ENCODE measurements at regions not wholly inside any gene's neighbourhood (a gene's known extent, or its start where the extent isn't known, plus 50 kb on each side); places are given as distances from the start of the nearest gene placed in this dataset.
"Not testable (repeated sequence)": the region's sequence is repeated elsewhere in the genome, so short reads cannot be mapped to it uniquely, and the experiment has no call there.

DNA sequence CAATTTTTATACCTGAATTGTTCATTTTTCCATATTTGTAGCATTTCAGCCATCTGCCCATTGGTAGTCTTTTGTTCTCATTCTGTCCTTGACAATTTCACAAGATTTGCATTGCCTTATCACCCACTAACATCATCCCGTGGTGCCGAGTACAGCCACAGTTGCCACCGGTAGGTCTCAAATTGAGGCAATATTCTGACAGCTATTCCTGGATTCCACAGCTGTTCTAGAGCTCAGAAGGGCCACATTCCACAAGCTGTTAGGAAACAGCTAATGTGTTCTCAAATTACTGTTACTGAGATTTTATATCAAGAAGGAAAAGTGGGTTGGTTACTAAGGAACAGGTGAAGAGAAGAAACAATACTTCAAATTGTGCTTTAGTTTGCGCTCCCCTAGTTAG lies 178.8 kb downstream of the RPRM start:
- no peak for DNase-seq

DNA sequence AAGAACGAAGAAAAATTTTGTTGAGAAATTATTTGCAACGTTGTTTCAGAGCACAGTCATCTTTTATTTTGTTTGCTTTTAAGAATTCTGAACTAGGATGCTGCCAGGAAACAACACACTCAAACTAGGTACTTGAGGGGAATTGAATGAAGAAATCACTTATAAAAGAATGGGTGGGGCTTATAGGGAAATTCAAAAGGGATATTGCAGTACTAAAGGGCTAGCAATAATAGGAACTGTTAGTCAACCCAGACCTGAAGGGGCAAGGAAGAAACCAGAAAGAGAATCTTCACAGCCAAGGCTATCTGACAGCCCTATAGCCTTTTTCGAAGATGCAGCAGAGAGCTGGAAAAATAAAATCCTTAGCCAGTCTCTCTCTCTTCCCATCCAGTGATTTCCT lies 179.3 kb downstream of the RPRM start:
- no peak for DNase-seq

DNA sequence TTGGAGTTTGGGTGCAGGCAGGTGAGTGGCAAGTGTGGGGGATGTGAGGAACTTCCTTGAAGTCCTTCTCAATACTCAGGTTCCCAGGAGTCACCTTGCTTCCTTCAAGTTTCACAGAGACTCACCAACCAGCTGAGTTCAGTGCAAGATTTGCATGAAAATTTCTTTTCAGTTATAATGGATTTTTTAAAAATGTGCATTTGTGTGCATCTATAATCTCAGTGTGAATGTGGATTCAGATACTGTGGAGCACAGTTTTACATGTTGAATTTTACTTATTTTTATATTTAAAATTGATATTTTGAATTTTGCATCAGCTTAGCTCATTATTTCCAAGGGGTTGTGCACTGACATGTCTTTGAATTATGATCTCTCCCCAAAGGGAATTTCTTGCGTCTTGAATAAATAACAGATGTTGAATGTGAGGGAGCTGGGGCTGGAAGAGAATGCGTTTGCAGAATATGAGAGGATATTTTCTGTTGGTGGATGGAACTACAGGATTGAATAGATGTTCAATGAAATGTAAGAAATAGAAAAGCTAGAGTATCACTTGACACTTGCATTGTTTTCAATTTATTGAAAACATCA lies 184.3 kb downstream of the RPRM start:
- DNase-seq, result no peak

DNA sequence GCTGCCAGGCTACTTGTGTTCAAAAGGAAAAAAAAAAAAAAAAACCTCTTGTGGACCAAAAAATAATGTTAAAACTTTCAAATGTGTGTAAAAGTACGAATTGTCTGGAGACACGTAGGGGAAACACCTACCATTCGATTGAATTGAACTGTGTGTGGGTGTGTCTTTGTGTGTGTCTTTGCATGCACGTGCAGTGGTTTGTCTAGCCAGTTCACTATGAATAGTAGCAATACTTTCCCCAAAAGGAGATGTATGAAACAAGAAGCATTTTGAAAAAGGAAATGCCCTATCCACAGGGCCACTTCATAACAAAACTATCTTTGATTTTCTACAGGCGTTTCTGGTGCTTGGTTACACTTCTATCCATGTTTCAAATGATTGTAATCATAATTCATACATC lies 186.8 kb downstream of the RPRM start:
- no peak for DNase-seq

DNA sequence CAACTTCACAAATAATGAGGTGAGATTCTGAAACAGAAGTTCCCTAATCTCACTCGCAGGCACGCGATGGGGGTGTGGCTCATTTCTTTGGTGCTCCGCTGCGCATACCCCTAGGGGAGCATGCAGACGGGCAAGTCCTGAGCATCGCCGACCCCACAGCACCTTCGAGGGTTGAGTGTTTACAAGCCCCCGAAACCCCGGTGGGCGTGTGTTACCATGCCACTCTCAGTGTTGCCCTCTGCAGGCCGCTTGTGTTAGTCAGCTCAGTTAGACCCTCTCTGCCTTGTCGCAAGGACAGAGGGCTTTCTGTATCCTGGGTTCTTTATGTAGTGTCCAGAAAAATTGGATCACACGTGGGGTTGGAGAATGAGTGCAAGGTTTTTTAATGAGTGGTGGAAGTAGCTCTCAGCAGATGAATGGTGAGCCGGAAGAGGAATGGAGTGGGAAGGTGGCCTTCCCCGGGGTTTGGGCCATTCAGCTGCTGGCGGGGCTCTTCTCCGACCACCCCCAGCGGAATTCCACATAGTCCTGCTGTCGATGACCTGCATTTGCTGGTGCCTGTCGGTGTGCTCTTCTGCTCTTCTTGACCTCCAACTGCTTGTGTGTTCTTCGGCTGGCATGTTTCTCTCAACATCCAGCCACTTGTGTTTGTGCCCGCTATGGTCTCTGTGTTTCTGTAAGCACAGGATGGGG lies 191.3 kb downstream of the RPRM start:
- DNase-seq, result no peak

DNA sequence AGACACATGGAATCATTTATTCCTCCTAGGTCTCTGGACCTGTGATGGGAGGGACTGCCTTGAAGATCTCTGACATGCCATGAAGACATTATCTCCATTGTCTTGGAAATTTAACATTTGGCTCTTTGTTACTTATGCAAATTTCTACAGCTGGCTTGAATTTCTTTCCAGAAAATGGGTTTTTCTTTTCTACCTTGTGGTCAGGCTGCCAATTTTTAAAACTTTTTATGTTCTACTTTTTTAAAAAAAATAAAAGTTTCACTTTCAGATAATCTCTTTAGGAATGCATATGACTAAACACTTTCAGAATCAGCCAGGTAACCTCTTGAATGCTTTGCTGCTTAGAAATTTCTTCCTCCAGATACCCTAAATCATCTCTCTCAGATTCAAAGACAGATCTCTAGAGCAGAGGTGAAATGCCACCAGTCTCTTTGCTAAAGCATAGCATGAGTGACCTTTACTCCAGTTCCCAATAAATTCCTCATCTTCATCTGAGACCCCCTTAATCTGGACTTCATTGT lies 209.6 kb downstream of the RPRM start:
- DNase-seq, result no peak

DNA sequence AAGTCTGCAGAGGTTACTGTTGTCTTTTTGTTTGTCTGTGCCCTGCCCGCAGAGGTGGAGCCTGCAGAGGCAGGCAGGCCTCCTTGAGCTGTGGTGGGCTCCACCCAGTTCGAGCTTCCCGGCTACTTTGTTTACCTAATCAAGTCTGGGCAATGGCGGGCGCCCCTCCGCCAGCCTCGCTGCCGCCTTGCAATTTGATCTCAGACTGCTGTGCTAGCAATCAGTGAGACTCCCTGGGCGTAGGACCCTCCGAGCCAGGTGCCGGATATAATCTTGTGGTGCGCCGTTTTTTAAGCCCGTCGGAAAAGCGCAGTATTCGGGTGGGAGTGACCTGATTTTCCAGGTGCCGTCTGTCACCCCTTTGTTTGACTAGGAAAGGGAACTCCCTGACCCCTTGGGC lies 221.7 kb downstream of the RPRM start:
- not testable (repeated sequence) for DNase-seq

DNA sequence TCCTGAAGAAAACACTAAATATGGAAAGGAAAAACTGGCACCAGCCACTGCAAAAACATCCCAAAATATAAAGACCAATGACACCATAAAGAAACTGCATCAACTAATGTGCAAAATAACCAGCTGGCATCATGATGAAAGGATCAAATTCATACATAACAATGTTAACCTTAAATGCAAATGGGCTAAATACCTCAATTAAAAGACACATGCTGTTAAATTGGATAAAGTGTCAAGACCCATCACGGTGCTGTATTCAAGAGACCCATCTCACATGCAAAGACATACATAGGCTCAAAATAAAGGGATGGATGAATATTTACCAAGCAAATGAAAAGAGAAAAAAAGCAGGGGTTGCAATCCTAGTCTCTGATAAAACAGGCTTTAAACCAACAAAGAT lies 231.9 kb downstream of the RPRM start:
- not testable (repeated sequence) for DNase-seq

DNA sequence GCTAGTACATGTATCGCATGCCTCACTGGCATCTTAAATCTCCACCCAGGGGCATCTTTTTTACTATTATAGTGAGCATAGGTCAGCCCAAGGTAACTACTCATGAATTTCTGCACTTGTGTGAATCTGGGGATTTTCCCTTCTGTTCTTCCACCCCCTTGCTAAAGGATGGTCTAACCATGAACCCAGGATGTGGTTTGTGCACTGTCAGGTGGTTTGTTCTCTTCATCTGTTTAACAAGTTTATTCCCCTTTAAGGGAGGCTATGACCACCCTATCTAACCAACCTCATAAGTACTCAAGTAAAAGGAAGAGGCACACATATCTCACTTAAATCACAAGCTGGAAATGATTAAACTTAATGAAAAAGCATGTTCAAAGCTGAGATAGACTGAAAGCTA lies 243.0 kb downstream of the RPRM start:
- DNase-seq, result no peak

DNA sequence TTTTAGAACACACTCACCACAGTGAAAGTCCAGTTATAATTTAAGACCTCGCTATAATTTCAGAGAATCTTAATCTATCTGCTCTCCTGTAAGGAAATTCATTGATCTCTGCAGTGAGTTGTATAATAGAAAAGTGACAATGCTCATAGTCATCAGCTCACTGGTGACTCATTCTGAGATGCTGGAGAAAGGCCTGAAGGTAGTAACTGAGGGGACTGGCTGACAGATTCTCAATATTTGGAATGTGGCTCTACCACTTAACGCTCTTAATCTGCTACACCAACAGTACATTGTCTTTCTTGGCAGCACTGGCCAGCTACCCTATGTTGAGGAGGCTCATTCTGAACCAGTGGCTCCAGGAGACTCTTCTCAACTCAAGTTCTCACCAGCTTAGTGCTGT lies 246.1 kb downstream of the RPRM start:
- no peak for DNase-seq

DNA sequence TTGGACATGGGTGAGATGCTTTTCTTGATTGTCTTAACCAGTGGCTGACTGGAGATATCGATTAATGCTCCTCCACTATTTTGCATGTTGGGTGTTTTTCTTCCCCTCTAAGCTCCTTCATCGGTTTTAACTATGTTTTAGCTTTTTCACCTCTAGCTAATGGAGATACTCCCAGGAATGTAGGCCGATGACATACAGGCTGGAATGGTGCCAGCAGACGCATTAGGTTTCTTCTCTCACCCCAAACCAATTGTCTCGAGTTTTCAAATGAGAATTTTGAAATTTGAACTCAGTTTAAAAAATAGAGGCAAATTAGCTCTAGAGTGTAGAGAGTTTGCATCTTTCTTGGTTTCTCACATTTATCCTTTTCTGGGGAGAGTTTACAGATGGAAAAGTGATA lies 247.6 kb downstream of the RPRM start:
- DNase-seq, result no peak

DNA sequence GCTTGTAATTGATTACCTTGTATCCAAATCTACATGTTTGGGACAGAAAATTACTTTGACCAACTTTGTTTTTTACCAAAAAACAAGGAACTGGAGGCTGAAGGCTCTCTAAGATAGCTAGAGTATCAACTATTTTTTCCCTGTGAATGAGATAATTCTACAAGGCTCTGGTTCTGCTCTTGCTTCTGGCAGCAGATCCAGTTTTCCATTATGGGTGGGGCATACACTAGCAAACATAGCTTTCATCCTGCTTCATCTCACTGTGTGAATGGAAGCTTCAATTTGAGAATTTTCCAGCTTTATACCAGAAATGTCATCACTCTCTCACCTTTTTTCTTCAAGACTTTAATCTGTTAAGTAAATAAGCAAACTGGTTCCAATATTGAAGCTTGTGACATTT lies 249.7 kb downstream of the RPRM start:
- DNase-seq, result no peak

DNA sequence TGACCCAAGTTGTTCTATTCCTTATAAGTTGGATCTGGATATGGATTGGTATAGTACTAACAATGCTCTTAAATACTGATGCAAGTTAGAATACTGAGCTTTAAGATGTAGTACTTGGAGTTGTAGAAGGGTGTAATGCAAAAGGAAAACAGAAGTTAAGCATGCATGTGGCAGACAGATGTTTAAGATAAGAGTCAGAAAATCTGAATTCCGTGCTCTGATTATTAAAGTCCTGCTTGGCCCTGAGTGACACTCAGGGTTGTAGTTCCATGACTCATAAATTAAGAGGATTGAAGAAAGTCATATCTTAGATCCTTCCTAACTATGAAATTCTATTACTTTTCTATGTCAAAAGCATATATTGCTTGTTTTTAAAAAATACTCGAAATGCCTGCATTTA lies 250.6 kb downstream of the RPRM start:
- DNase-seq, result no peak

DNA sequence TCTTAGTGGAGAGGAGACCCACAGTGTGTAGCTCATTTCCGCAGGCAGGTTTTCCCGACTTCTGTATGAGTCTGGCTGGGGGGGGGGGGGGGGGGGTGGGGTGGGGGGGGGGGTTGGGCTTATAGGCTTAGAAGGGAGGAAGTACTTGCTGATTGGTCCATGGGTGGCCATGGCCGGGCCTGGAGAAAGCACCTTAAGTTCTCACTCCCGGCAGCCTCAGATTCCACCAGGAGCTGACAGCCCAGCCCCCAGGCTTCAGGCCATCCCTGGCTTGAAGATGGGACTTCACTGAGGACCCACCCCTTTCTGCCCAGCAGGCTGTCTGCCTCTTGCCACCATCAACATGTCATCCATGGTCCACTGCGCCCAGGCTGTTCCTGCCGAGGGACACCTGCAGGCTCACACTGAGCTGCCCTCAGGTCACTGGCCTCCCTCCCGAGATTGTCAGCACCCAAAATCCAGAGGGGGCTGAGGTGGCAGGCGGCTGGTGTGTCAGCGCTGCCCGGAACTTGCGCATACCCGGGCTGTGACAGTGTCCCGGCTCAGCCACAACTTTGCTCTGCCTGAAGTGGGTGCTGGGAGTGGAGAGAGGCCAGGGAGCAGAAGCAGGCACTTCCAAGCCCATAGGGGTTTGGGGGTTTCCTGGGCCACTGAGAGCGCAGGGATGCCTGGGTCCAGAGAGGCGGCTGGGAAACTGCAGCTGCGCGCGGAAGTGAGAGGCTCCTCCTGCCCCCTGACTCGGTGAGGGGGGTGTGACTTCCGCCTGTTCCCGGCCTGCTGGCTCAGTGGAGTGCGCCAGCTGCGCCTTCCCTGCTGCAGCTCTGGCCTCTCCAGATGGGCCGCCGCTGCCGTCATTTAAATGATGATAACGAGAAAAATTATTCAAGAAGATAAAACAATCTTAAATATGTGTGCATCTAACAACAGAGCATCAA lies 256.1 kb downstream of the RPRM start:
- no peak for DNase-seq

DNA sequence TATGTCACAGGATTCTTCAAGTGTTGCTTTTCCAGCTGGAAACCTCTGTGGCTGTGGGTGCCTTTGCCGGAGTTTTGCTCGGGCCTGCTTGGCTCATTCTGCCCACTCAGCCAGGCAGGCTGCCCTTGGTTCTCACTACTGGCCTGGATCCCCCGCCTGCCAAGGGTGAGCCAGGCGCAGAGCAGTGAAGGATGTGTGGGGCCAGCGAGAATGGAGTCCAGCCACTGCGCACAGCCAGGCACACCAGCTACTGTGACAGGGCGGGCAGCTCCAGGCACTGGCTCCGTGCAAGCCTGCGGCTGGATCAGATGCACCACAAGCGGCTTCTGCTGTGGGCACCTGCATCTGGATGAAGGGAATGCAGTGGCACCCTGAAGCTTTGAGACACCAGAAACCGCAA lies 257.1 kb downstream of the RPRM start:
- no peak for DNase-seq

DNA sequence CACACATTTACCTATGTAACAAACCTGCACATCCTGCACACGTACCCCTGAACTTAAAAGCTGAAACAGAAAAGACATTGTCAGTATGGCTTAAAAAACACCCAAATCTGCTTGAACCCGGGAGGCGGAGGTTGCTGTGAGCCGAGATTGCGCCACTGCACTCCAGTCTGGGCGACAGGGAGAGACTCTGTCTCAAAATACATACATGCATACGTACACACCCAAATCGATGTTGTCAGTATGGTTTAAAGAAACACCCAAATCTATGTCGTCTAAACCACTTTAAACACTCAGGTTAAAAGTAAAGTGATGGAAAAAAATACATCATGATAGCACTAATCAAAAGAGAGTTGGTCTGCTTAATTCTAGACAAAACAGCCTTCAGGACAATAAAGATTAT lies 257.5 kb downstream of the RPRM start:
- no peak for DNase-seq

DNA sequence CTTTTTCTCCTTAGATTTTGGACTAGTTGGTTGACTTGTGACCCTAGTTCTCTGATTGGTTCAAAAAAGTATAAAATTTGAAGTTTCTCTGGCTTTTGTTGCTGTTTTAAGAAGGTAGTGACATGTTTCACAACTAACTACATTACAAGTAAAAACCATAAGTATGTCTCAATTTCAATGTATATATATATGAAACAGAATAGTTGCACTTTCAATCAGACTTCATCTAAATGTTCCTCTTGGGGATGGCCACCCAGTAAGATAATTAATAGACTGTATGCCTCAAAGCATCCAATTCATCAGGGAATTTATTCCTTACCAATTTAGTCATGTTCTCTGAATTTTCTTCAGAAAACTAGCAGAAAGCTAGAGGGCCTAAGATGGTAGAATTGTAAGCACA lies 259.7 kb downstream of the RPRM start:
- DNase-seq, result no peak

DNA sequence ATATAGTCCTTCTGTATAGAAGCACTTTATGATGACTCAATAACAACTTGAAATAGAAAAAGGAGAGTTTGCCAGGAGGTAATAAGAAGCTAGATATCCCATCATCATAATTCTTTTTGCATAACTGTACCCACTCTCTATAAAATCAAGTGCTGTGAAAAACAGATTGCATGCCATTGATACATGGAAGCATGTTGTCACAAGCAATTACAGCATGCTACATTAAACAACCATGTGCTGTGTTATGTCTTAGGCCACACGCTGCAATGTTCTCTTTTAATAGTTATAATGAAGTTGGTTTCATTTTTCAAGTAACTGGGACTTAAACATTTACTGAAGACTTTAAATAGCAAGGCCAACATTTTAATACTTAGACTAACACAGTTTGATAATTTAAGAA lies 264.2 kb downstream of the RPRM start:
- DNase-seq, result no peak

DNA sequence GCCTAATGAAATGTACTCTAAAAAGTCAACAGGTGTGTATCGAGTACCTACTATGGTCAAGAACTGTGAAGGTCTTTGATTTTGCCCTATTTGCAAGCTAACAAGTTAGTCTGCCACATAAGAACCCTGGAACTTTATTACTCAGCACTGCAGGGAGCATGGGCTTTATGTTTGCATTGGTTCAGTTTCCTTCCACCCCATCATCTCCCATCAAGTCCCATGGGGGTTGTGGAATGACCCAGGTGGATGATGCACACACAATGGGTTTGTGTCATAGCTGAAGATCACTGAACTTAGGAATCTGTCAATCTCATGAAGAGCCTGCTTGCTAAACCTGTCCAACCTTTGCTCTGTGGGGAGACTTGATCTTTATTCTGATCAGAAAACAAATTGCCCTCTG lies 265.5 kb downstream of the RPRM start:
- DNase-seq, result no peak

DNA sequence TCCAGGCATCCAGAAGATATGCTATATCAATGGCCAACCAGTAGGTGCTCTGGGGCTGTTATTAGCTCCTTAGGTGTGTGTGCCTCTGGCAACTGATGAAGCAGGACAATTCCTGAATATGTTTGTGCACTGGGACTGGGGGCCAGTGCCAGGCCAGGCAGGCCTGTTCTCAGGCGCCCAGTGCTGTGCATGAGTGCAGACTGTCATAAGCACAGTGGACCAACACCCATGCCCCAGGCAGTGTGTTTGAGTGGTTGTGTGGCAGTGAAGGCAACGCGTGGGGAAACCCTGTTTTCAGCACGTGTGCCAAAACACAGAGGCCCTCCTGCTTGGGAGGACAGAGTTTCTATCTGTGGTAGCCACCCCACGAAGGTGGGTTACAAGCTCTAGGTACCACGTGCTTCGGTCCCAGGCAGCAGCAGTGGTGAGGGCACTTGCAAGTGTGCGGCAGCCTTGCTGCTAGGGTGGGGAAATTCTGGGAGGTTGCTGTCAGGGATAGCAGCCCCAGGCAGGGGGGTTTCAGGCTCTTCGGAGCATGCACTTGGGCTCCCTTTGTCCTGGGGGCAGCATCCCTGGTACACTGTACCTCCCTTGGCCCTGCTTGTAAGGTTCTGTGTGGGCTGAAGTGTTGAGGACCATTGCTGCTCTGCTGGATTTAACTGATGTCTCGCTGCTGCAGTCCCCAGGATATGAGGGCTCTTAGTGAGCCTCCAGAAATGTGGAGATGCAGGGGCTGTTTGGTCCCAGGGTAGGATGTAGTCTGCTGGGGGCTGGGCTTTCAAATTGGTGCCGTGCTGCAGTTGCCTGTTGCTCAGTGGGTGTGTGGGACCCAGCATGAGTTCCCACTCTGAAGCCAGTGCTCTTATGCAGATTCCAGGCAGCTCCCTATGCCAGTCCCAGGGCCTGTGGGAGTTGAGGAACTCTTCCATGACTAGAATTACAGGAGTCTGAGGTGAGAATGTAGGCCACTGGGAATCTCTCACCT lies 280.9 kb downstream of the RPRM start:
- no peak for DNase-seq

DNA sequence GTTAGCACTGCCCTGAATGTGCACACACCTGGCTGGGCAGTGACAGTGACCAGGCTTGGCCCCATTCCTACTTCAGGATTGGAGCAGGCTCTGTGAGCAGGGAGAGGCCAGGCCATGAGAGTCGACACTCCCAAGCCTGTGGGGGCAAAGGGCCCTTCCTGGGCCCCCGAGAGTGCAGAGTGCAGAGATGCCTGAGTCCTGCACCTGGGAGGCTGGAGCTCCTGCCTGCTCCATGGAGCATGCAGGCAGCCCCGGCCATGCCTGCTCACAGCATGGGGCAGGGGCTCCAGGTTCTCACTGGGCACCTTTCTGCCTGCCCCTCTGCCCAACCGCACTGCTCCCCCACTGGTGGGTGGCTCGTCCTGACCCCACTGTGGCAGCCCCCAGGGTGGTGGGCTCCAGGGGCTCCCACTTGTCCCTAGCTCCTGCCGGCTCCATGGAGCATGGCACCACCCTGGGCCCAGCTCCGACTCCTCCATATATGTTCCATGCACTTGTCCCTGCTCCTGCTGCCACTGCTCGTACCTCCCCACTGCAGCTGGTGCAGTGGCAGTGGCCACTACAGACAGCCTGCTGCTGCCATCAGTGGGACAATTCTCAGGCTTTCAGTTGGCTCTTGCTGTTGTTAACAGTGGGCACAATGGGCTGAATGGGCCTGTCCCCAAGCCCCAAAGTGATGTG lies 282.0 kb downstream of the RPRM start:
- DNase-seq, result no peak

DNA sequence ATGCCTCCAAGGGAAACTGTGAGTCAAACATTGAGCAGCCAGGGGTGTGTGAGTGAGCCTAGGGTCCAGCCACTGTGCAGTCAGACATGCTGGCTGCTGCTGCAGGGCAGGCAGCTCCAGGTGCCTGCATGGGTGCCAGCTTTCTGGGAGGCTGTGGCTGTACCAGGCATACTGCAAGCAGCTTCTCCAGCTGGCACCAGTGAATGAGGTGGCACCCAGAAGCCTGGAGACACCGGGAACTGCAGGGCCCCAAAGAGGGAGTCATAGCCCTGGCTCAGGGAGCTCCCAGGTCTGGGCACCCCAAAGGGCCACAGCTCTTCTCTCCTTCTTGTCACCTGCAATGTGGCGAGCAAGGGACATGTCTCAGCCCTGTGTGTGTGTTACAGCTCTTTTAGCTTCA lies 283.2 kb downstream of the RPRM start:
- DNase-seq, result no peak
